ENCODE measurements at regions not wholly inside any gene's neighbourhood (a gene's known extent, or its start where the extent isn't known, plus 50 kb on each side); places are given as distances from the start of the nearest gene placed in this dataset.

- no peak for DNase-seq (ENCODE audit: low read depth, low spot score)
- H3K27ac ChIP-seq: no peak overlapping the region
These were observed 198.5 kb downstream of the ADGRG6 start for GRCh38 chr6:142500250-142500786.

- H3K27ac ChIP-seq: no peak overlapping the region
- no peak for DNase-seq (ENCODE audit: low read depth, low spot score)
These were observed 200.0 kb downstream of the ADGRG6 start for GRCh38 chr6:142501795-142502194.

- no peak for DNase-seq (ENCODE audit: low read depth, low spot score)
- no peak overlapping the region for H3K27ac ChIP-seq
These were observed 205.3 kb downstream of the ADGRG6 start for GRCh38 chr6:142507065-142507464.

- DNase-seq (ENCODE audit: low read depth, low spot score): no peak
- no peak overlapping the region for H3K27ac ChIP-seq
These were observed 208.4 kb downstream of the ADGRG6 start for GRCh38 chr6:142510211-142510610.

- H3K27ac ChIP-seq: no peak overlapping the region
- no peak for DNase-seq (ENCODE audit: low read depth, low spot score)
These were observed 216.3 kb downstream of the ADGRG6 start for GRCh38 chr6:142518126-142518525.

- no peak overlapping the region for H3K27ac ChIP-seq
- no peak for DNase-seq (ENCODE audit: low read depth, low spot score)
These were observed 217.0 kb downstream of the ADGRG6 start for GRCh38 chr6:142518761-142519160.

GRCh38 chr6:142521791-142522190, 220.0 kb downstream of the ADGRG6 start:
- no peak overlapping the region for H3K27ac ChIP-seq
- no peak for DNase-seq (ENCODE audit: low read depth, low spot score)

- no peak for DNase-seq (ENCODE audit: low read depth, low spot score)
- no peak overlapping the region for H3K27ac ChIP-seq
These were observed 221.9 kb downstream of the ADGRG6 start for GRCh38 chr6:142523515-142524375.

GRCh38 chr6:142530566-142530965, 228.8 kb downstream of the ADGRG6 start:
- DNase-seq (ENCODE audit: low read depth, low spot score): no peak
- no peak overlapping the region for H3K27ac ChIP-seq

GRCh38 chr6:142531727-142532126, 229.9 kb downstream of the ADGRG6 start:
- no peak overlapping the region for H3K27ac ChIP-seq
- DNase-seq (ENCODE audit: low read depth, low spot score): no peak

GRCh38 chr6:142534076-142534475, 232.3 kb downstream of the ADGRG6 start:
- no peak for DNase-seq (ENCODE audit: low read depth, low spot score)

GRCh38 chr6:142534484-142534883, 232.7 kb downstream of the ADGRG6 start:
- DNase-seq (ENCODE audit: low read depth, low spot score): no peak
- H3K27ac ChIP-seq: no peak overlapping the region

More at GRCh38 chr6:142534076-142534475, 232.3 kb downstream of the ADGRG6 start:
- no peak overlapping the region for H3K27ac ChIP-seq

GRCh38 chr6:142537612-142538478, 236.0 kb downstream of the ADGRG6 start:
- DNase-seq (ENCODE audit: low read depth, low spot score): no peak
- H3K27ac ChIP-seq: no peak overlapping the region

GRCh38 chr6:142542704-142543233, 241.0 kb downstream of the ADGRG6 start:
- H3K27ac ChIP-seq: no peak overlapping the region
- peak; percentile 53 for DNase-seq (ENCODE audit: low read depth, low spot score)

- H3K27ac ChIP-seq: no peak overlapping the region
- no peak for DNase-seq (ENCODE audit: low read depth, low spot score)
These were observed 241.8 kb downstream of the ADGRG6 start for GRCh38 chr6:142543606-142544005.

GRCh38 chr6:142544199-142544838, 242.5 kb downstream of the ADGRG6 start:
- no peak for DNase-seq (ENCODE audit: low read depth, low spot score)
- no peak overlapping the region for H3K27ac ChIP-seq

GRCh38 chr6:142545147-142545546, 243.3 kb downstream of the ADGRG6 start:
- no peak for DNase-seq (ENCODE audit: low read depth, low spot score)
- no peak overlapping the region for H3K27ac ChIP-seq

GRCh38 chr6:142548566-142548965, 246.8 kb downstream of the ADGRG6 start:
- no peak for DNase-seq (ENCODE audit: low read depth, low spot score)

GRCh38 chr6:142550310-142551063, 248.7 kb downstream of the ADGRG6 start:
- no peak for DNase-seq (ENCODE audit: low read depth, low spot score)

More at GRCh38 chr6:142548566-142548965, 246.8 kb downstream of the ADGRG6 start:
- H3K27ac ChIP-seq: no peak overlapping the region

More at GRCh38 chr6:142550310-142551063, 248.7 kb downstream of the ADGRG6 start:
- H3K27ac ChIP-seq: peak overlapping the region; percentile 44
